Hematopoietic multipotent progenitor cell treated with erythropoietin and hydrocortisone succinate and interleukin-3 and kit ligand, for 6 days (in vitro differentiated cells): ENCODE measurements at regions not wholly inside any gene's neighbourhood (a gene's known extent, or its start where the extent isn't known, plus 50 kb on each side); places are given as distances from the start of the nearest gene placed in this dataset.
"Not testable (repeated sequence)": the region's sequence is repeated elsewhere in the genome, so short reads cannot be mapped to it uniquely, and the experiment has no call there.

ENCODE experiments used
- DNase-seq: peaks from one replicate; pipeline ENCODE4 v3.0.0-alpha.2; 2015

GRCh38 chr12:66776974-66777373, 98.1 kb upstream of the GRIP1 start:
- peak; percentile 32 for DNase-seq

GRCh38 chr12:66779466-66779865, 100.6 kb upstream of the GRIP1 start:
- no peak for DNase-seq

GRCh38 chr12:66786531-66787308, 107.8 kb upstream of the GRIP1 start:
- no peak for DNase-seq

GRCh38 chr12:66799551-66799950, 120.7 kb upstream of the GRIP1 start:
- peak; percentile 80 for DNase-seq

- no peak for DNase-seq
These were observed 121.2 kb upstream of the GRIP1 start for GRCh38 chr12:66800046-66800445.

GRCh38 chr12:66803930-66804329, 125.1 kb upstream of the GRIP1 start:
- no peak for DNase-seq

- DNase-seq = no peak
These were observed 125.7 kb upstream of the GRIP1 start for GRCh38 chr12:66804563-66804974.

GRCh38 chr12:66808606-66809005, 129.7 kb upstream of the GRIP1 start:
- no peak for DNase-seq

GRCh38 chr12:66813137-66813892, 134.4 kb upstream of the GRIP1 start:
- peak; percentile 10 for DNase-seq

GRCh38 chr12:66819587-66819986, 140.7 kb upstream of the GRIP1 start:
- no peak for DNase-seq

- no peak for DNase-seq
These were observed 144.1 kb upstream of the GRIP1 start for GRCh38 chr12:66822961-66823360.

GRCh38 chr12:66823857-66824570, 145.1 kb upstream of the GRIP1 start:
- DNase-seq = no peak

GRCh38 chr12:66825921-66826320, 147.0 kb upstream of the GRIP1 start:
- DNase-seq = not testable (repeated sequence)

- no peak for DNase-seq
These were observed 150.9 kb upstream of the GRIP1 start for GRCh38 chr12:66829660-66830325.

GRCh38 chr12:66831495-66831894, 152.6 kb upstream of the GRIP1 start:
- DNase-seq = no peak

GRCh38 chr12:66832997-66833396, 154.1 kb upstream of the GRIP1 start:
- DNase-seq = no peak

GRCh38 chr12:66836623-66837310, 157.9 kb upstream of the GRIP1 start:
- no peak for DNase-seq

- no peak for DNase-seq
These were observed 158.4 kb upstream of the GRIP1 start for GRCh38 chr12:66837311-66837627.

- no peak for DNase-seq
These were observed 159.5 kb upstream of the GRIP1 start for GRCh38 chr12:66838366-66838765.

- DNase-seq = no peak
These were observed 170.1 kb upstream of the GRIP1 start for GRCh38 chr12:66848967-66849366.

- peak; percentile 67 for DNase-seq
These were observed 172.3 kb upstream of the GRIP1 start for GRCh38 chr12:66851134-66851533.

GRCh38 chr12:66852091-66852490, 173.2 kb upstream of the GRIP1 start:
- no peak for DNase-seq

- DNase-seq = no peak
These were observed 173.9 kb upstream of the GRIP1 start for GRCh38 chr12:66852765-66853164.
